ENCODE measurements at regions not wholly inside any gene's neighbourhood (a gene's known extent, or its start where the extent isn't known, plus 50 kb on each side); places are given as distances from the start of the nearest gene placed in this dataset.

- Histone ChIP-seq H3K4me3 (replicated peaks; ENCODE audit: insufficient read depth, low read length) (no peak overlapping the region), H3K27me3 (ENCODE audit: insufficient read depth, poor library complexity, severe bottlenecking) (no peaks in the 10 kb centered on the region), H3K27ac (replicated peaks) (no peak overlapping the region)
- TF ChIP-seq GABPA (IDR thresholded peaks at IDR 0.05; ENCODE audit: low read depth) (no peak), REST (IDR thresholded peaks at IDR 0.05; ENCODE audit: insufficient replicate concordance, low read depth) (no peak), POLR2AphosphoS5 (IDR thresholded peaks at IDR 0.05; ENCODE audit: low read depth) (no peak), SPI1 (IDR thresholded peaks at IDR 0.05; ENCODE audit: borderline replicate concordance, low read depth) (no peak)
- TF ChIP-seq, protein P1, sequence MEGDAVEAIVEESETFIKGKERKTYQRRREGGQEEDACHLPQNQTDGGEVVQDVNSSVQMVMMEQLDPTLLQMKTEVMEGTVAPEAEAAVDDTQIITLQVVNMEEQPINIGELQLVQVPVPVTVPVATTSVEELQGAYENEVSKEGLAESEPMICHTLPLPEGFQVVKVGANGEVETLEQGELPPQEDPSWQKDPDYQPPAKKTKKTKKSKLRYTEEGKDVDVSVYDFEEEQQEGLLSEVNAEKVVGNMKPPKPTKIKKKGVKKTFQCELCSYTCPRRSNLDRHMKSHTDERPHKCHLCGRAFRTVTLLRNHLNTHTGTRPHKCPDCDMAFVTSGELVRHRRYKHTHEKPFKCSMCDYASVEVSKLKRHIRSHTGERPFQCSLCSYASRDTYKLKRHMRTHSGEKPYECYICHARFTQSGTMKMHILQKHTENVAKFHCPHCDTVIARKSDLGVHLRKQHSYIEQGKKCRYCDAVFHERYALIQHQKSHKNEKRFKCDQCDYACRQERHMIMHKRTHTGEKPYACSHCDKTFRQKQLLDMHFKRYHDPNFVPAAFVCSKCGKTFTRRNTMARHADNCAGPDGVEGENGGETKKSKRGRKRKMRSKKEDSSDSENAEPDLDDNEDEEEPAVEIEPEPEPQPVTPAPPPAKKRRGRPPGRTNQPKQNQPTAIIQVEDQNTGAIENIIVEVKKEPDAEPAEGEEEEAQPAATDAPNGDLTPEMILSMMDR (IDR thresholded peaks at IDR 0.05; ENCODE audit: insufficient read depth, low read length): no peak
- no peak for DNase-seq (ENCODE audit: low read depth in 1 of 2, low spot score in 1 of 2)
Observed at GRCh38 chr22:49643466-49643865, 184.2 kb downstream of the BRD1 start.

GRCh38 chr22:49642741-49643140 lies 184.9 kb downstream of the BRD1 start:
- no peak for DNase-seq (ENCODE audit: low read depth in 1 of 2, low spot score in 1 of 2)
- TF ChIP-seq SPI1 (IDR thresholded peaks at IDR 0.05; ENCODE audit: borderline replicate concordance, low read depth): no peak
- TF ChIP-seq REST (IDR thresholded peaks at IDR 0.05; ENCODE audit: insufficient replicate concordance, low read depth): no peak
- H3K27me3 ChIP-seq (ENCODE audit: insufficient read depth, poor library complexity, severe bottlenecking): no peaks in the 10 kb centered on the region
- no peak overlapping the region for H3K27ac ChIP-seq (replicated peaks)
- H3K4me3 ChIP-seq (replicated peaks; ENCODE audit: insufficient read depth, low read length): no peak overlapping the region

- H3K4me3 ChIP-seq (replicated peaks; ENCODE audit: insufficient read depth, low read length): no peak overlapping the region
Observed at GRCh38 chr22:49642331-49642730, 185.3 kb downstream of the BRD1 start.

More at GRCh38 chr22:49642331-49642730, 185.3 kb downstream of the BRD1 start:
- TF ChIP-seq SPI1 (IDR thresholded peaks at IDR 0.05; ENCODE audit: borderline replicate concordance, low read depth): no peak
- TF ChIP-seq POLR2AphosphoS5 (IDR thresholded peaks at IDR 0.05; ENCODE audit: low read depth): no peak
- no peak for TF ChIP-seq GABPA (IDR thresholded peaks at IDR 0.05; ENCODE audit: low read depth)
- TF ChIP-seq, protein P1 (IDR thresholded peaks at IDR 0.05; ENCODE audit: insufficient read depth, low read length): no peak
- TF ChIP-seq REST (IDR thresholded peaks at IDR 0.05; ENCODE audit: insufficient replicate concordance, low read depth): no peak
- Histone ChIP-seq H3K27ac (replicated peaks) (no peak overlapping the region), H3K27me3 (ENCODE audit: insufficient read depth, poor library complexity, severe bottlenecking) (no peaks in the 10 kb centered on the region)
- DNase-seq (ENCODE audit: low read depth in 1 of 2, low spot score in 1 of 2): no peak

All from HL-60 (cell line).